Astrocyte (in vitro differentiated cells and primary cell): ENCODE measurements at regions not wholly inside any gene's neighbourhood (a gene's known extent, or its start where the extent isn't known, plus 50 kb on each side); places are given as distances from the start of the nearest gene placed in this dataset.

Experiments used
- DNase-seq: peaks from one replicate; pipeline ENCODE4 v3.0.0-alpha.2; 2010; ENCODE audit warnings: low read depth
- FAIRE-seq: peaks from 2 replicates; lab custom pipeline; 2011; peaks lifted over from hg19 to GRCh38; lab: Jason Lieb, UNC
- H2AFZ ChIP-seq: 2 replicates; pipeline ENCODE4 v1.6.0; 2012; ENCODE audit warnings: low read depth, low read length, inconsistent platforms
- H3K27ac ChIP-seq: 2 replicates; pipeline ENCODE4 v1.5.1; 2011; ENCODE audit warnings: low read depth, low read length, inconsistent platforms
- H3K27me3 ChIP-seq: 2 replicates; pipeline ENCODE4 v1.6.0; 2011; ENCODE audit warnings: low read length, inconsistent platforms; ENCODE audit not compliant: insufficient read depth
- H3K36me3 ChIP-seq: 2 replicates; pipeline ENCODE4 v1.5.1; 2011; ENCODE audit warnings: low read length, inconsistent platforms; ENCODE audit not compliant: insufficient read depth
- H3K4me1 ChIP-seq: 2 replicates; pipeline ENCODE4 v1.5.1; 2011; ENCODE audit warnings: low read length, inconsistent platforms; ENCODE audit not compliant: insufficient read depth
- H3K4me2 ChIP-seq: 2 replicates; pipeline ENCODE4 v1.6.0; 2012; ENCODE audit warnings: low read length, inconsistent platforms
- H3K4me3 ChIP-seq: 2 replicates; pipeline ENCODE4 v1.5.1; 2011; ENCODE audit warnings: low read depth, mild to moderate bottlenecking, low read length, inconsistent platforms; ENCODE audit not compliant: insufficient read depth
- H3K79me2 ChIP-seq: 2 replicates; pipeline ENCODE4 v1.6.0; 2012; ENCODE audit warnings: mild to moderate bottlenecking, low read length, inconsistent platforms; ENCODE audit not compliant: insufficient read depth
- H3K9ac ChIP-seq: 2 replicates; pipeline ENCODE4 v1.6.0; 2012; ENCODE audit warnings: mild to moderate bottlenecking, low read length, inconsistent platforms
- H3K9me3 ChIP-seq: 2 replicates; pipeline ENCODE4 v1.5.1; 2012; ENCODE audit warnings: low read depth, mild to moderate bottlenecking, low read length, inconsistent platforms; ENCODE audit not compliant: insufficient read depth
- H4K20me1 ChIP-seq: 2 replicates; pipeline ENCODE4 v1.6.0; 2012; ENCODE audit warnings: low read length, inconsistent platforms; ENCODE audit not compliant: insufficient read depth
- H3K27ac Mint-ChIP-seq: one replicate; pipeline ENCODE4 v1.8.0; 2021; ENCODE audit warnings: mild to moderate bottlenecking, mixed read lengths; ENCODE audit not compliant: unreplicated experiment
- H3K27me3 Mint-ChIP-seq: one replicate; pipeline ENCODE4 v1.8.0; 2021; ENCODE audit warnings: low read depth, mixed read lengths; ENCODE audit not compliant: unreplicated experiment
- H3K36me3 Mint-ChIP-seq: one replicate; pipeline ENCODE4 v1.8.0; 2021; ENCODE audit warnings: low read depth, mixed read lengths; ENCODE audit not compliant: unreplicated experiment
- H3K4me1 Mint-ChIP-seq: one replicate; pipeline ENCODE4 v1.8.0; 2021; ENCODE audit warnings: low read depth, mixed read lengths; ENCODE audit not compliant: unreplicated experiment
- H3K4me3 Mint-ChIP-seq: one replicate; pipeline ENCODE4 v1.8.0; 2021; ENCODE audit warnings: mild to moderate bottlenecking, moderate library complexity, mixed read lengths; ENCODE audit not compliant: unreplicated experiment
- H3K9me3 Mint-ChIP-seq: one replicate; pipeline ENCODE4 v1.8.0; 2021; ENCODE audit warnings: mild to moderate bottlenecking, mixed read lengths; ENCODE audit not compliant: unreplicated experiment
- CTCF ChIP-seq: IDR thresholded peaks from 2 replicates; pipeline ENCODE4 v1.5.1; 2011; ENCODE audit warnings: low read depth, mild to moderate bottlenecking, inconsistent platforms, low read length, moderate library complexity; ENCODE audit not compliant: insufficient read depth
- EZH2 ChIP-seq: IDR thresholded peaks from 2 replicates; pipeline ENCODE4 v1.6.1; 2012; ENCODE audit warnings: mild to moderate bottlenecking, low read length, inconsistent platforms; ENCODE audit not compliant: insufficient read depth

DNA sequence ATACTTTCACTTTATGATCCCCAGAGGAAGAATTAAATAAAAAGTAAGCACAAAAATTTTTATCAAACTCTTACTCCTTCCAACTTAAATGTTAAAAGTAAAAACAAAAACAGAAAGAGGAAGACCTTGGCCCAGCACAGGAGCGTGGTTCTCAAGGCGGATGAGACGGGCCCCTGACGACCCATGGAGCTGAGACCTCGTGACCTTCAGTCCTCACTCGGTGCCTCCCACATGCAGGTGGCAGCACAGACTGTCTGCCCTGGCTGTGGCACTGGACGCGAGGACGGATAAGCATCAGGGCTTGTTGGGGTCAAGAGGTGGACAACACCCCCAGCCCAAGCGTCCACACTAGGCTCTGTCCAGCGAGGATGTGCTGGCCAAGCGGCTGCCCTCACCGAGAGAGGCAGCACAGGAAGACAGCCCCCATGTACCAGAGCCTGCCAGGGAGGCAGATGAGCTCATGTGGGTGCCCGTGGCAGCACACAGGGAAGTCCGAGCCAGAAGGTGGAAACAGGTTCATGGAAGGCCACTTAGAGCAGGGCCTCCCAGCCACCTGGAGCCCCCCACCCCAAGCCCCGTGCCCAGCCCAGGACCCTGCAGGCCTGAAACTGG is 1389.8 kb downstream of the TBC1D22A start:
- Histone ChIP-seq H4K20me1 (no peaks in the 10 kb centered on the region), H3K9ac (no peak overlapping the region), H3K27ac (no peak overlapping the region), H3K4me1 (no peaks in the 10 kb centered on the region), H3K4me2 (no peak overlapping the region), H3K4me3 (no peak overlapping the region), H3K36me3 (no peaks in the 10 kb centered on the region), H2AFZ (no peak overlapping the region), H3K27me3 (no peaks in the 10 kb centered on the region), H3K79me2 (no peaks in the 10 kb centered on the region), H3K9me3 (peaks cover 13% of the 10 kb centered on the region)
- no peak for FAIRE-seq
- H3K4me3 Mint-ChIP-seq, result no peak overlapping the region
- no peaks in the 10 kb centered on the region for H3K36me3 Mint-ChIP-seq
- H3K4me1 Mint-ChIP-seq, result no peaks in the 10 kb centered on the region
- peaks cover 6% of the 10 kb centered on the region for H3K9me3 Mint-ChIP-seq
- no peak for DNase-seq
- peaks cover 37% of the 10 kb centered on the region for H3K27me3 Mint-ChIP-seq
- no peak for TF ChIP-seq EZH2
- no peak overlapping the region for H3K27ac Mint-ChIP-seq

GRCh38 chr22:48151641-48152040 is 1389.2 kb downstream of the TBC1D22A start:
- Mint-ChIP-seq H3K4me3 (no peak overlapping the region), H3K36me3 (no peaks in the 10 kb centered on the region), H3K4me1 (no peaks in the 10 kb centered on the region), H3K27me3 (peaks cover 38% of the 10 kb centered on the region), H3K27ac (no peak overlapping the region), H3K9me3 (peaks cover 5% of the 10 kb centered on the region)
- no peaks in the 10 kb centered on the region for H3K79me2 ChIP-seq
- H4K20me1 ChIP-seq, result no peaks in the 10 kb centered on the region
- H2AFZ ChIP-seq, result no peak overlapping the region
- no peak for FAIRE-seq
- no peak for DNase-seq
- peaks cover 13% of the 10 kb centered on the region for H3K9me3 ChIP-seq
- H3K9ac ChIP-seq, result no peak overlapping the region
- no peaks in the 10 kb centered on the region for H3K27me3 ChIP-seq
- H3K4me1 ChIP-seq, result no peaks in the 10 kb centered on the region
- no peak for TF ChIP-seq CTCF
- no peak for TF ChIP-seq EZH2
- no peak overlapping the region for H3K4me3 ChIP-seq
- no peaks in the 10 kb centered on the region for H3K36me3 ChIP-seq
- H3K4me2 ChIP-seq, result no peak overlapping the region
- no peak overlapping the region for H3K27ac ChIP-seq

GRCh38 chr22:48147831-48148230 is 1385.4 kb downstream of the TBC1D22A start:
- H2AFZ ChIP-seq, result no peak overlapping the region
- no peaks in the 10 kb centered on the region for H3K36me3 ChIP-seq
- no peak overlapping the region for H3K27ac Mint-ChIP-seq
- no peaks in the 10 kb centered on the region for H3K79me2 ChIP-seq
- H3K36me3 Mint-ChIP-seq, result no peaks in the 10 kb centered on the region
- H3K9me3 Mint-ChIP-seq, result peaks cover 9% of the 10 kb centered on the region
- no peaks in the 10 kb centered on the region for H3K27me3 ChIP-seq
- H3K4me1 Mint-ChIP-seq, result no peaks in the 10 kb centered on the region
- no peak overlapping the region for H3K9ac ChIP-seq
- no peak for TF ChIP-seq CTCF
- no peak for TF ChIP-seq EZH2
- H3K9me3 ChIP-seq, result peaks cover 7% of the 10 kb centered on the region
- no peaks in the 10 kb centered on the region for H4K20me1 ChIP-seq
- DNase-seq, result no peak
- H3K4me2 ChIP-seq, result no peak overlapping the region
- no peak for FAIRE-seq
- H3K4me1 ChIP-seq, result no peaks in the 10 kb centered on the region
- H3K4me3 Mint-ChIP-seq, result no peak overlapping the region
- no peak overlapping the region for H3K4me3 ChIP-seq
- H3K27ac ChIP-seq, result no peak overlapping the region
- peaks cover 56% of the 10 kb centered on the region for H3K27me3 Mint-ChIP-seq
